Peyer's patch (tissue), 4 donors: ENCODE measurements at regions not wholly inside any gene's neighbourhood (a gene's known extent, or its start where the extent isn't known, plus 50 kb on each side); places are given as distances from the start of the nearest gene placed in this dataset.

ENCODE experiments used
- POLR2A ChIP-seq, 2 donors: fragments of 450-650 bp; IDR thresholded peaks; one replicate each; pipeline ENCODE4 v1.5.1; 2017; ENCODE audit warnings: antibody characterized with exemption in 2 of 2, mild to moderate bottlenecking in 2 of 2, moderate library complexity in 2 of 2
- TF ChIP-seq, protein P1 (sequence below), 6 experiments: fragments of 450-650 bp in 4 of 6; fragments of 200-600 bp in 2 of 6; sonication (generic) in 1 of 6; IDR thresholded peaks; one replicate each; pipeline ENCODE4 v1.5.1; 2017 to 2019; ENCODE audit warnings: antibody characterized with exemption in 6 of 6, mild to moderate bottlenecking in 3 of 6, moderate library complexity in 1 of 6

DNA sequence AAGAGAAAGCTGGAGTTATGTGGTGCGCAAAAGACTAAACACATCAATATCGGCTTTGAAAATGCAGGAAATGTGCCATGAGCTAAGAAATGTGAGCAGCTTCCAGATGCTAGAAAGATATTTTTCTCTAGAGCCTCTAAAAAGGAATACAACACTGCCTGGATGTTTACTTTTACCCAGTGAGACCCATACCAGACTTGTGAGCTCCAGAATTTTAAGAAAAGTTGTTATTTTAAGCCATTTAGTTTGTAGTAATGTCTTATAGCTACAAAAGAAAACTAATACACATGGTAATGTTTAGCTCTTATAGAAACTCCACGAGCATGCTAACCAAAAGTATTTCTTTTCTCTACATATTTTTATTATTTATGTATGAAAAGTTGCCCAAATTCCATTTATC, 1389.4 kb downstream of the C4orf33 start:
- no peak for TF ChIP-seq POLR2A (IDR thresholded peaks at IDR 0.05)
- TF ChIP-seq, protein P1, sequence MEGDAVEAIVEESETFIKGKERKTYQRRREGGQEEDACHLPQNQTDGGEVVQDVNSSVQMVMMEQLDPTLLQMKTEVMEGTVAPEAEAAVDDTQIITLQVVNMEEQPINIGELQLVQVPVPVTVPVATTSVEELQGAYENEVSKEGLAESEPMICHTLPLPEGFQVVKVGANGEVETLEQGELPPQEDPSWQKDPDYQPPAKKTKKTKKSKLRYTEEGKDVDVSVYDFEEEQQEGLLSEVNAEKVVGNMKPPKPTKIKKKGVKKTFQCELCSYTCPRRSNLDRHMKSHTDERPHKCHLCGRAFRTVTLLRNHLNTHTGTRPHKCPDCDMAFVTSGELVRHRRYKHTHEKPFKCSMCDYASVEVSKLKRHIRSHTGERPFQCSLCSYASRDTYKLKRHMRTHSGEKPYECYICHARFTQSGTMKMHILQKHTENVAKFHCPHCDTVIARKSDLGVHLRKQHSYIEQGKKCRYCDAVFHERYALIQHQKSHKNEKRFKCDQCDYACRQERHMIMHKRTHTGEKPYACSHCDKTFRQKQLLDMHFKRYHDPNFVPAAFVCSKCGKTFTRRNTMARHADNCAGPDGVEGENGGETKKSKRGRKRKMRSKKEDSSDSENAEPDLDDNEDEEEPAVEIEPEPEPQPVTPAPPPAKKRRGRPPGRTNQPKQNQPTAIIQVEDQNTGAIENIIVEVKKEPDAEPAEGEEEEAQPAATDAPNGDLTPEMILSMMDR (IDR thresholded peaks at IDR 0.05): no peak
